ENCODE measurements at regions not wholly inside any gene's neighbourhood (a gene's known extent, or its start where the extent isn't known, plus 50 kb on each side); places are given as distances from the start of the nearest gene placed in this dataset.

DNA sequence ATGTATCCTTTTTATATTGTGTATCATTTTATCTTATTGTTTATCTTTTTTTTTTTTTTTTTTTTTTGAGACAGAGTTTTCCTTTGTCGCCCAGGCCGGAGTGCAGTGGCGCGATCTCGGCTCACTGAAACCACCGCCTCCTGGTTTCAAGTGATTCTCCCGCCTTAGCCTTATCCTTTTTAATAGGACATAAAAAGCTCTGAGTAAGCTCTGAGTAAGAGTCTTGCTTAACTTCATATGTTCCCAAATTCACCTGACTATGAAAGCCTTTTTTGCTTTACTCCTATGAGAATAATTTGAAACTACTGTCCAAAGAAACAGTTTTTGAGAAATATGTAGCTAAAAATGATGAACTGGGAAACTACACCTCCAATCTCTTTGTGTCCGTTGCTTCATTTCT lies 525.5 kb downstream of the IRS1 start:
- no peak for DNase-seq (ENCODE audit: low spot score)

DNA sequence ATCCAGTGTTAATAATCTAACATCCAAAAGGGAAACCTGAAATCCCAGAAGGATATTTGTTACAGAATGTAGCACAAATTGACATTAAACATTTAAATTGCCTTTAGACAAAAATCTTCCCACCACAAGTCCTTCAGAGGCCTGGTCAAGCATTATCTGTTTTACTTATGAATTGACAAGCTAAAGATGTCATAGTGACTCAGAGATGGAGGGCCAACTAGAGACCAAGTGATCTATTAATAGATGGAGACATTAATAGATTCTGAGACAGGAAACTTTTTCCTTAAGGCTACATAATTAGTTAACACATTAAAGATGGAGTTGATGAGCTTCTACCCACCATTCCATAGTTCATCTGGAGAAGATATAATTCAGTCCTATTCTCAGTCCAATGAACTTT lies 526.2 kb downstream of the IRS1 start:
- no peak for DNase-seq (ENCODE audit: low spot score)

DNA sequence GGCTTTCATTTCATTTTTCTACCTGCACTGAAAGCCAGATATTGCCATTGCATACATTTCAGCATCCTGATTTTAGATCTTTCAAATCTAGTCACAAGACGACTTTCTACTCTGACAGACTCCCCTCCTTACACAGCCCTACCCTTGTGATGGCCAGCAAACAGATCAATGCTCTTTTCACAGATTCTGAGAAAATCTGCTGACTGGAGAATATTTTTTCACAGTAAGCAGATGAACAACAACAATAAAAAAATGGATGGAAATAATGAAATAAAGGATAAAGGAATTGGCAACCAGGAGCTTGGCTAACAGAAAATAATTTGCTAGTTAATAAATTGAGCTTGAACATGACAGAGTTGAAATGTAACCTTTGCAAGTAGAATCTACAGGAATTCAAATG lies 527.2 kb downstream of the IRS1 start:
- DNase-seq (ENCODE audit: low spot score) = no peak

DNA sequence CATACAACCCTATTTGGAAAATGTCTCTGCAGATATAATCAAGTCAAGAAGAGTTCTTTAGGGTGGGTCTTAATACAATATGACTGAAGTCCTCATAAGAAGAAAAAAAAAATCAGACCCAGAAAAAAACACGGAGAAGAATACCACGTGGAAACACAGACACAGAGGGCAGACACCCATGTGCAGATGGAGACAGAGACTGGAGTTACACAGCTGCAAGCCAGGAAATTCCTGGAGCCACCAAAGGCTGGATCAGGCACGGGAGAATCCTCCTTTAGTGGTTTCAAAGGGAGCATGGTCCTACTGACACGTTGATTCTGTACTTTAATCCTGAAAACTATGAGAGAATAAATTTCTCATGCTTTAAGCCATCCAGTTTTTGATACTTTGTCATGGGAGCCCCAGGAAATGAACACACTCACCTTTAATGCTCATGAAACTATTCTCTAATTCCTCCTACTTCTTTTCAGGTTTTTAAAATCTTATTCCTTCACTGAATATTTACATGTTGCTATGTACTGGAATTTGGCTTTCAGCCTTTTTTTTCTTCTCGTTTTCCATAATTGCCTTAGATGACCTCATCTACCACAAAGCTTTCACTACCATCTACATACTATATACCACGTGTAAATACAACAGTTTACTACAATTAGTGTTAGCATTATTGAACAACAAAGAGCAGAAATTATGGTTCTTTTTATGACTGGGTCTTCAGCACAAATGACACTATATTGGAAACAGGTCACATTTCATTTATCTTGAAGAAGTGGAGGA lies 529.1 kb downstream of the IRS1 start:
- DNase-seq (ENCODE audit: low spot score) = no peak

DNA sequence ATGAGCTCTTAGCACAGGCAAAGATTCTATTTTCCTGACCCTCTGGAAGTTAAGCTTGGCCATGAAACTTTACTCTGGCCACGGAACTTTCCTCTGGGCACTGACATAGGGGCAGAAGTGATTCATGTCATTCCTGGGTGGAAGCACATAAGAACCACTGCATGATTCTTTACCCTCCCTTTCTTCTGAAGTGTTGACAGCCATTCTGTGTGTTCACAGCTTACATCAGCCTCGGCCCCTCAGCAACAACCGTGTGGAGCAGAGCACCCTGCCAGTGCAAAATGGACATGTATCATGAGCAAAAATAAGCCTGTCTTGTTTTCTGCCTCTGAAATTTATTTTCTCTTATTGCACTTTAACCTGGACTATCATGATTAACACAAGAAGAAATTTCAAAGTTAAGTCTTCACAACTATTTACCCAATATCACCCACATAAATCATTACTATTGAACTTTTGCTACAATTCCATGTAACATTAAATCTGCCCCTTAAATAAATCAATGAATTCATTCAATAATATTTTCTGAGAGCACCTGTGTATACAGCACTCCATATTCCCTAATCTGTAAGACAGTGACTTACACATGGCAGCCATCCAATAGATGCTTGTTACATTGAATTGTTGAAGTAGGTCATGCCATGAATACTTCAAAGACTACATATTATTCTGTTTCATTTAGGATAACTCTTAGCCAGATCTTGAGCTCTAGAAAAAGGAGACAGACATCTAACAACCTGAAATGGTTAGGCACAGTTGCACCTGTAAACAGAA lies 531.9 kb downstream of the IRS1 start:
- DNase-seq (ENCODE audit: low spot score) = no peak

DNA sequence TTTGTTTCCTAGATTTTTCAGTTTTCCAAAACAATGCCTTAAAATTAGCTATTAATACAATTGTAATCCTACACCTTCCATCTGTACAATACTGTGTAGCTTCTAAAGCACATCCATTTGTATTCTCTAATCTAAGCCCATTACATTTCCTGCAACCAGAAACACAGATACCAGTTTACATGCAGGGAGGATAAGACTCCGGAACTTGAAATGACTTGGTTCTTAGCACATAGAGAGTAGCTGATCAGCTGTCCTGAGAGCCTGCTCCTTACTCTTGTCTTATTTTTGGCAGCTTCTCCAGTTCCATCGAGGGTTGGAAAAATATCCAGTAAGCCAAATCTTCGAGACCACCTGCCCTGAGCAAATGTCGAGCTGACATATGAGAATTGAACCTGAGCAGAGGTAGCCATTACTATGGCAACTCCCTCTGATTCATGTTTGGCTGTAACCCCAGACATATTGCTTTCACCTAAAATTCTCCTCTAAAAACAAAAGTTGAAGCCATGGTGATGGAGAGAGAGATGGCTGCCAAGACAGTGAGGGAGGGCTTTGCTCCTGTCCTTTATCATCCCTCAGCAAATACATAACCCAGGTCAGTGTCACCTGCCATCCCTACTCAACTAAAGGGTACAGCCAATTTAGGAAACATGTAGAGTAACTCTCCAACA lies 542.8 kb downstream of the IRS1 start:
- no peak for DNase-seq (ENCODE audit: low spot score)

DNA sequence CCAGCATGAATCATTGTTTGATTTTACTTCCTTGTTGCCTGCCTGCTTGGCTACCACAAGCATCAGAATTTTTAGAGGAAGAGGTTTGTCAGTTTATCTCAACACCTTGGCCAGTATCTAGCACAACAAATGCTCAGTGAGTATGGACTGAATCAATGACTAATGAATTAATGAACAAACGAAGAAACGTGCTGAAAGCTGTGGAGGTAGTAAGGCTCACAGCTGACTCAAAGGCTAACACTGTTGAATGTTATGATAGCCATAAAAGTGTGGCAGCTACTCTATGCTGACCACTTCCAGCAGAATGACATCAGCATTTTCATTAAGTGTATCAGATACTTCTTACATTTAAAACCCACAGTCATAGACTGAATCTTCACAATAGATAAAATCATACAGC lies 543.4 kb downstream of the IRS1 start:
- DNase-seq (ENCODE audit: low spot score) = no peak

DNA sequence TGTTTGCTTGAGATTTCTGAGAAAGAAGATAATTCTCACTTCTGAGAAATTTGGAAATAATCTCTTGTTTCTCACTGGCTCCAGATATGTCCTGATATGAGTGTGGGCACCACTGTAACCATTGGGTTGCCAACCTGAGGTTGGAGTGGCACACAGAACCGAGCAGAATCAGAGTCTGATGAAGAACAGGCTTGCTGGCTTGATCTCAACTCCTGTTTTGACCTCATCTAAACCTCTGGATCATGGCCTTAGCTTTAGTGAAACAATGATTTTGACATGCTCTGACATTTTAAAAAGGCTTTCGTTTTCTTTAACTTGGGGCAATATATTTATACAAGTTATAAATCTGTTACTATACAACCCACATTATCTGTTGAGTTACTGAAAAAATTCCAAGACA lies 548.0 kb downstream of the IRS1 start:
- no peak for DNase-seq (ENCODE audit: low spot score)

DNA sequence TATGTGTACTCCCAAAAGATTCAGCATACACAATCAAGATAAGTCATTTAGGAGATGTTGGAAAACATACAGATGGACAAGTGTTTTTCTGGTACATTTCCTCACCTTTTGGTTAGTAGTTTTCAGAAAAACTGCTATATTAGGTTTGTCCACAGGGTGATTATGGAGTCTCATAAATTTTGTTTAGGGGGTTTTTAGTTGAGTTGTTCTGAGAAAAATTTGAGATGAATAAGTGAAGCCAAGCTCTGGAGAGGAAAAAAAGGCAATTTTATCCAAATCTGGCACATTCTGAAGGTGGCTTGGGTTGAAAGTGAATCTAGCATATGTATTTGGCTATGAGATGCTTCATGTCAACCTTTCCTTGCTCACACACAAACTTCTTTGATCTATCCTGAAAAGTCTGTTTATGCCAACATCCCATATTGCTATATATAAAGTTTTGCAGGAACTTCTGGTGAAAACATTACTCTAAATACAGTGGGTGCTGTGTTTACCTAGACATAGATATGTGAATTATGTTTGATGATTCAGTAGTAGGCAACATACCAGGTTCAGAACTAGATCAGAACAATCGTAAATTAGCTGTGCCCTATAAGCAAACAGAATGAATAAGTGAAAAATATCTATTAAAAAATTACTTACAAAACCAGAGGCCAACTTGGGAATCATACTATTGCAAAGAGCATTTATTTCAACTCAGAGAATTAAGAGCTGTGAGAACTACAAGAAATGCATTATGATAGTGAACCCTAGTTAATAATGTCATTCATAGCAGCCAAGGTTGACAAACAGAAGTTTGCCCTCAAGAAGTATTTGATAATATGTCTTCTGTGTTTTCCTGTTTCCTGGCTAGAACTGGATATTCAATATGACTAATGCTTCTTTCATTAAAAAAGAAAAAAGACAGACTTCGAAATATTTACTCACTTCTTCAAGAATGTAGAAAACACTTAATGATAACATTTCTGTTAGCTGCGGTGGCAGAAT lies 552.0 kb downstream of the IRS1 start:
- no peak for DNase-seq (ENCODE audit: low spot score)

DNA sequence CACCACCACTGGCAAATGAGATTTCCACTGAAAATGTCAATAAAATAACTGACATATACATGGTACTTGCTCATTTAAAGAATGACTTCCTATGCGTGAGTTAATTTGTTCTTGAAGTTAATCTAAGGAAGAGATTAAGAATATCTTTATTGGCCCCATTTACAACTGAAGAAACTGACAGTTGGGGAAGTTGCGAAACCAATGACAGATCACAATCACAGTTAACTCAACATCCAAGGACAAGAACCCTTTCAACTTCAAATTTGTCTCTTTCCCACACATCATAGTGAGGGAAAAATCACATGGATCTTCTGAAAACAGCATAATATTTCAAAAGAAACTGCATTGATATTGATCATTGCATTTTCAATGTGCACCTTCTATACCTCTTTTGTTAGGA lies 565.4 kb downstream of the IRS1 start:
- DNase-seq (ENCODE audit: low spot score) = no peak

DNA sequence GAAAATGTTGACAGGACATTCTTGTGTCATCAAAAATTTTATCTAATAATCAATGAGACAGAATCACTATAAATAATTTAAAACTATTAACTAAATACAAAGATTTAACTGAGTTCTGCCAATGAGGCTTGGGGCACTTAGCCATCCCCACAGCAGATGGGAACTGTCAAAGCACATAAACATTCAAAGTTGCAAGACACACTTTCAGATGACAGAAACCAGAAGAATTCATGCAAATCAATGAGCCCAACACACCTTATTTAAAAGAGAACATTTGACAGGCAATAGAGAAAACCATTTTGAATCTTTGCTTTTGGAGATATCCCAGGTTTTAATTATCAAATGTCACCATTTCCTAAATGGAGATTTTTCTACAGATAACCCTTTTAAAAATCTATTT lies 566.2 kb downstream of the IRS1 start:
- DNase-seq (ENCODE audit: low spot score) = no peak

DNA sequence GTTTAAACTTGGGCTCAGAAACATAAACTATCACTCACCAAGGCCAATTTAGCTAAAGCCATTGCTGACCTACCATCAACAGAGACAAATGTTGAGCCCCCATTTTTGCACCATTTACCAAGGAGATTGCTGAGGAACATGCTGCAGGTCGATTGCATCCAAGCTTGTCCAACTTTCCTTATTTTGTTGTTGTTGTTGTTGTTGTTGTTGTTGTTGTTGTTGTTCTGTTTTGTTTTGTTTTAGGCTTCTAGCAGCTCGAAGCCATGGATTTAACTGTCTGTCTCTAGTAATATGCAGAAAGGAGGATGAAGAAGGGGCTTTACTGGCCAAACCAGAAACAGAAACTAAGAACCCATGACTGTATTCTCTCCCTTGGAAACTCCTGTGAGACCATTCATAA lies 571.5 kb downstream of the IRS1 start:
- no peak for DNase-seq (ENCODE audit: low spot score)

DNA sequence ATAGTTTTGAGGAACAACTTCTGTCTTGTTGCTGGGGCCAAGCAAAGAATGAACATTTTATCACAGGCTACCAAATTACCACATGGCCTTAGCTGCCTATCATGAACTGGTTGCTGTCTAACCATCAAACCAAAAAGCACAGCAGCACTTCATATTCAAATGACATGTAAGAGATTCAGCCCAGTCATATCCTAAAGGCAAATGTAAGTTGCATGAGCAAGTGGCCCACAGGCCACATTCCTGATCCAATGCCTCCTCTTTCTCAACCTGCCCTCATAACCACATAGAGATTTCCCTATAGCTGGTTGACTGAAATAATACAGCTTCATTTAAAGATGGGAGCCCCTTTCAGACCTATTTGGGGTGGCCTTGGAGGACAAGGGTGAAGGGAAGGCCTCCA lies 572.3 kb downstream of the IRS1 start:
- no peak for DNase-seq (ENCODE audit: low spot score)

DNA sequence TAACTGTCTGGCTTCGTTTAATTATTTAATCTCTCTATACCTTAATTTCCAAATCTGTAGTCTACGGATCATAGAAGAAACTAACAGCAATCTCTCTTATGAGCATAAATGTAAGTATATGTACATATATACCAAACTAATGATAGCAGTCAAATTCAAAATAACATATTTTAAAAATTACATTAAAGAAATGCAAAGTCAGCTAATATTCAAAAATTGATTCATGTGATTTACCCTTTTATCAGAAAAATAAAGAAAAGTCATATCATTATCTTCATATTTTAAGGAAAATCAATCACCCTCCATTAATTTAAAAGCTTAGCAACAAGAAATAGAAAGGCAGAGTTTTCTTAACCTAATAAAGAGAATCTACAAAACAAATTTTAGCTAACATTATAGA lies 575.9 kb downstream of the IRS1 start:
- DNase-seq (ENCODE audit: low spot score) = no peak

DNA sequence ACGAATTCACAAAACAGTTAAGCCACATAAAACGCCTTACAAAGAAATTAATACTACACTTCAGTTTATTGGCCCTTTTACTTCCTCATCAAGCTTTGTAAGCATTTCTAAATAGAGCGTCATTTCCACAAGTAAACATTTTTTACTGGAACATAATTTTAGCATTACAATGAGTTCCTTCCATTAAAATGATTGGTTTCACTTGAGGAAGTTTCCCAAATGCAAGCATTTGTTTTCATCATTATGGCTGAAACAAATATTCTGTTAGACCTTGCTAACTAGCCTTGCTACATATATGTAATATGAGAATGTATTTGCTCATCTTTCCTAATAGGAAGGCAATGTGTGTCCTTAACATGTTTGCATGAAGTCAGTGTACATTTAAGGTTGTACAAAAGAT lies 579.1 kb downstream of the IRS1 start:
- no peak for DNase-seq (ENCODE audit: low spot score)

DNA sequence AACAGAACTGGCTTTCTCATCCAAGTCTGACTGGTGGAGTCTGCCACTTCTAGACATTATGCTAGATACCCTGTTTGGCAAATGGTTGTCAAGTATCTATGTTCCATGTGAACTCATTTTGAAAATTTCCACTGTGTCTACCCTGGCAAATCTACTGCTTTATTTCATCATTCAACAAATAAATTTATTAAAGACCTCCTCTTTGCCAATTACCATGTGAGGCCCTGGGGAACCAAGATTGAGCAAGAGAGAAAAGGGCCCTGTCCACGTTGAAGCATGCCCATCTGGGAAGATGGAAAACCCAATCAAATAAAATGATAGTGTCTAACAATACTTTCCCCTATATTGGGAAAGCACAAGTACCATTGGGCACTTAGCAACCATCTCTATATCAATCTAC lies 582.4 kb downstream of the IRS1 start:
- no peak for DNase-seq (ENCODE audit: low spot score)

DNA sequence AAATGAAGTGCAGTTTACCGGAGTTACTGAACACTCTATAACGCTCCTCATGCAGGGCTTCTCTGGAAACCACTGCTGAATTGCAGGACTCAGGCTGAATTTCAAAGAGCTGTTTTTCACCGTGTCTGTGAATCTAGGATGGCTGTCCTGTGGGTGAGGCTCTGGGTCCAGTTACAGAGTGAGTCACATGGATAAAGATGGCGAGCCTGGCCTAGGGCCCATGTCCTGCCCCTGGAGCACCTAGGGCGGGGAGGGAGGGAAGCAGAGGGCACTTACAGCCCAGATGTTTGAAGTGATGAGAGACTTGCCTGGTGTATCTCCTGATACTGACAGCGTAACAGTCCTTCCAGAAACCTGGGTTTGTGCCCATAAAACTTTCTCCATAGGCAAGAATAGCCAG lies 583.0 kb downstream of the IRS1 start:
- no peak for DNase-seq (ENCODE audit: low spot score)

DNA sequence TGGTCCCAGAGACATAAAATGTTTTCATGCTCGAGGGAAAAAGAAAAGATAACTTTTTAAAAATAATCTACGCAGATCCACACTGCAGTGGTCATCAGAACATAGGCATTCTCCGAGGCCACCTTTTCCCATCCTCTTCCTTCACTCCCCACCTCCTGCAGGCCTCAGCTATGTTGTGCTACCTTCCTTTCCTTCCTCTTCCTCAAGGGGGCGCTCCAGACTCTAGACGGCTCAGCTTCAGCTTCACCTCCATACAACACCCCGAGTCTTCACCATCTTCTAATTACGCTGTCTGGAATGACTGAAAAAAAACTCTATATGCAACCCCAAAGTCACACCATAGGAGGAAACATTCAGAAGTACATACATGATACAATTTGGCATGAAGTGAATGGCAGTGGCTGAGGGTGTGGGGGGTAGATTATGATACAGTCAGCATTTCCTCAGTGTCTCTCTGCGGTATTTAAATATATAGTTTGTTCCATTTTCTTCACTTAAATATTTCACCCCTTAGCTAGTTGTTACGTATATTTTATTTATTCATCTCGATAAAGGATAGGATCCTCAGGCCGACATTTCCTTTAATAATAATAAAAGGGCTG lies 583.6 kb downstream of the IRS1 start:
- peak; percentile 72 for DNase-seq (ENCODE audit: low spot score)

DNA sequence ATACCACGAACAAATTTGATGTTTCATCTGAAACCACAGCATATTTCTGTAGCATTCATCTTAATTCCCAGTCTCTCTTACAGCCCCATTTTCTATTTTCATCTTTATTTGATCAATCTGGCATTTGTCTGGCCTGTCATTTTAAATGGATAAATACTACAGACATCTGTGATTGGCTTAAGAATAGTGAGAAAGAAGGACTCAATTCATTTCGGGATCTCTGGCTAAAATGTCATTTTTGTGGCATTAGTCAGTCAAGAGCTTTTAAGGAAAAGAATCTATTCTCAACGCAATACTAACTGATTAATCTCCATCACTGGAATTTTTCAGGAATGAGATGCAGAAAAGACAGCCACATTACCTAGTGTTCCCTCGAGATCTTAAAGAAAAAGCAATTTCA lies 585.9 kb downstream of the IRS1 start:
- DNase-seq (ENCODE audit: low spot score) = no peak

DNA sequence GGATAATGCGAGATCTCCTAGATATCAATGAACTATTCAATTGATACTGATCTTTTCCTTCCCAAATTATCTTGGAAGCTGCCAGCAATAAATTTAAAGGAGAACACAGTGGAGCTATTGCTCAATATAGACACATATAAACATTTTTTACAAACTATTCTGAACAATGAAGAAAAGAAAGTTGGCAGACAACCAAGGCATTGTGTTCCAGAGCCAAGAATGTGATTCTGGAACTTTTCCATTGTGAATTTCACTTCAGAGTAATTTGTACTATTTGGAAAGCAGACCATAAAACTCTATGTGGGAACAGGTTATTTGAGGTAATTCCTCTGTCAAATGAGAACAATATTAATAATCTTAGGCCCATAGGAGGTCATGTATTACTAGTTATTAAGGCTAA lies 588.2 kb downstream of the IRS1 start:
- no peak for DNase-seq (ENCODE audit: low spot score)

DNA sequence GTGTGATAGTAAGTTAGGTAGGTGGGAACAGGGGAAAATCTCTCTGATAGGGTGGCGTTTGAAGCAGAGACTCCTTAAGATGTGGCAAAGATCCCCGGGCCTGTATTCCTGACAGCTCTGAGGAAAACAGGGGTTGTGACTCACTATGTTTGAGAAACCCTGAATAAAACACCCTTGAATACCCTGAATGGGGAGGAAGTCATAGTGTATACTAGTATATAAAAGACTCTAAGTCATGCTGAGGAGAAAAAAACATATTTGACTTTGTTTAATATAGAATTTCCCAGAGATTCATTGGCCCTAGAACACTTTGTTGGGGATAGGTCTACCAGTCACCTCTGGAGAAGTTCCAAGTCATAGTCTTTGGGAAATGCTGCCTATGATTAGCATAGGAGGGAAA lies 590.9 kb downstream of the IRS1 start:
- DNase-seq (ENCODE audit: low spot score) = no peak

DNA sequence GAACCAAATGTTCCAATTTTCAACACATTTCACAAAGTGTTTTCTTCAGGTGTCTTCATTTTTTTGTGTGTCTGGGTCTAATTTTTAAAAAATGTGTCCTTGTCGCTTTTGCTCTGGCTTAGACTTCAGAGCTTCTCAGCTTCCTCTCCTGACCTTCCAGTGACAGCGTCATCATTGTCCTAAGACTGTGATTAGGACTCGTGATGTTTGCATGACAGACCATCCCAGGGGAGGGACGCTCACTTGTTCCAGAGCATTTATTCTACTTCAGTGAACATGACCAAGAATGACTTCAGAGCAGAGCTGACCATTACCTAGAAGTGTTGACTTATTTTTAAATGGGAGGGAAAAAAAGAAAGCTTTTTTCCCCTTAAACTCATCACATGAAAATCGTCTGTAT lies 591.9 kb downstream of the IRS1 start:
- no peak for DNase-seq (ENCODE audit: low spot score)

All from cerebellar cortex (tissue), 1 donor.